Posterior vena cava (tissue), 2 donors: ENCODE measurements at regions not wholly inside any gene's neighbourhood (a gene's known extent, or its start where the extent isn't known, plus 50 kb on each side); places are given as distances from the start of the nearest gene placed in this dataset.
"Not testable (repeated sequence)": the region's sequence is repeated elsewhere in the genome, so short reads cannot be mapped to it uniquely, and the experiment has no call there.

Source experiments
- DNase-seq: peaks from one replicate; pipeline ENCODE4 v3.0.0-alpha.2; 2020; ENCODE audit warnings: low spot score
- intact Hi-C, 2 donors: fragments of 100-400 bp; cut with DNase I; formaldehyde crosslinking; loops; one replicate each; pipeline versions ENCODE4 v1.14.1 to v1.14.2; 2022 to 2023
- donor health status: DM: yes; HTN: yes; CAD: no.
- donor health status: DM: yes; HTN: yes; CAD: no.

GRCh38 chr14:59057551-59057950, 130.9 kb upstream of the DAAM1 start:
- no peak for DNase-seq
- intact Hi-C loops: loop anchor here (10.0 kb wide), 1 partner anchor 553 kb away; no protein-coding TSS in a partner anchor

- intact Hi-C loops: loop anchor here (10.0 kb wide), 1 partner anchor 554 kb away; no protein-coding TSS in a partner anchor
- DNase-seq: not testable (repeated sequence)
Observed at GRCh38 chr14:59058776-59059175, 129.7 kb upstream of the DAAM1 start.

GRCh38 chr14:59060841-59061240, 127.6 kb upstream of the DAAM1 start:
- DNase-seq: no peak
- intact Hi-C loops: no loop called here

GRCh38 chr14:59061292-59061691, 127.2 kb upstream of the DAAM1 start:
- intact Hi-C loops: no loop called here

GRCh38 chr14:59063259-59063658, 125.2 kb upstream of the DAAM1 start:
- intact Hi-C loops: no loop called here
- no peak for DNase-seq

More at GRCh38 chr14:59061292-59061691, 127.2 kb upstream of the DAAM1 start:
- DNase-seq: no peak

- DNase-seq: no peak
- intact Hi-C loops: no loop called here
Observed at GRCh38 chr14:59067127-59067894, 121.2 kb upstream of the DAAM1 start.

- intact Hi-C loops: no loop called here
- no peak for DNase-seq
Observed at GRCh38 chr14:59069163-59069854, 119.2 kb upstream of the DAAM1 start.

- DNase-seq: no peak
- intact Hi-C loops: no loop called here
Observed at GRCh38 chr14:59075506-59075905, 113.0 kb upstream of the DAAM1 start.

- intact Hi-C loops: no loop called here
- no peak for DNase-seq
Observed at GRCh38 chr14:59081720-59082119, 106.7 kb upstream of the DAAM1 start.

GRCh38 chr14:59085207-59085739, 103.2 kb upstream of the DAAM1 start:
- intact Hi-C loops: no loop called here
- no peak for DNase-seq

- intact Hi-C loops: no loop called here
- no peak for DNase-seq
Observed at GRCh38 chr14:59086241-59086882, 102.1 kb upstream of the DAAM1 start.

GRCh38 chr14:59087240-59087639, 101.2 kb upstream of the DAAM1 start:
- intact Hi-C loops: no loop called here
- no peak for DNase-seq

- no peak for DNase-seq
- intact Hi-C loops: no loop called here
Observed at GRCh38 chr14:59087711-59088110, 100.8 kb upstream of the DAAM1 start.

GRCh38 chr14:59090572-59090971, 97.9 kb upstream of the DAAM1 start:
- intact Hi-C loops: no loop called here
- DNase-seq: no peak

- no peak for DNase-seq
- intact Hi-C loops: no loop called here
Observed at GRCh38 chr14:59091404-59091803, 97.1 kb upstream of the DAAM1 start.

GRCh38 chr14:59091976-59092375, 96.5 kb upstream of the DAAM1 start:
- DNase-seq: no peak
- intact Hi-C loops: no loop called here

GRCh38 chr14:59093902-59094301, 94.6 kb upstream of the DAAM1 start:
- intact Hi-C loops: no loop called here
- no peak for DNase-seq

- DNase-seq: no peak
- intact Hi-C loops: no loop called here
Observed at GRCh38 chr14:59096303-59096702, 92.2 kb upstream of the DAAM1 start.

GRCh38 chr14:59097681-59098080, 90.8 kb upstream of the DAAM1 start:
- DNase-seq: no peak
- intact Hi-C loops: loop anchor here in 1 of 2 donors (1.0 kb wide), 1 partner anchor 31 kb away; no protein-coding TSS in a partner anchor

GRCh38 chr14:59098377-59098776, 90.1 kb upstream of the DAAM1 start:
- no peak for DNase-seq
- intact Hi-C loops: no loop called here
